RWPE1 (cell line): ENCODE measurements at regions not wholly inside any gene's neighbourhood (a gene's known extent, or its start where the extent isn't known, plus 50 kb on each side); places are given as distances from the start of the nearest gene placed in this dataset.

Source experiments
- CTCF ChIA-PET: fragments of 350-600 bp; sonication (Branson Sonifier 250); formaldehyde crosslinking; extraction: SDS; loops from one replicate; lab custom pipeline; 2021; lab: Yijun Ruan, JAX
- POLR2A ChIA-PET: fragments of 400-600 bp; formaldehyde crosslinking; extraction: SDS; loops from one replicate; lab custom pipeline; 2020; ENCODE audit warnings: antibody characterized with exemption; ENCODE audit not compliant: low non-redundant PET; lab: Yijun Ruan, JAX
- DNase-seq: peaks from one replicate; pipeline ENCODE4 v3.0.0; 2012; ENCODE audit warnings: low spot score
- H3K27ac ChIP-seq: fragments of 450-650 bp; 2 replicates; pipeline ENCODE4 v1.5.1; 2017
- TF ChIP-seq, protein P1 (sequence below): fragments of 450-650 bp; conservative IDR thresholded peaks from 2 replicates; pipeline ENCODE4 v1.5.1; 2017; ENCODE audit warnings: low read depth, mild to moderate bottlenecking

DNA sequence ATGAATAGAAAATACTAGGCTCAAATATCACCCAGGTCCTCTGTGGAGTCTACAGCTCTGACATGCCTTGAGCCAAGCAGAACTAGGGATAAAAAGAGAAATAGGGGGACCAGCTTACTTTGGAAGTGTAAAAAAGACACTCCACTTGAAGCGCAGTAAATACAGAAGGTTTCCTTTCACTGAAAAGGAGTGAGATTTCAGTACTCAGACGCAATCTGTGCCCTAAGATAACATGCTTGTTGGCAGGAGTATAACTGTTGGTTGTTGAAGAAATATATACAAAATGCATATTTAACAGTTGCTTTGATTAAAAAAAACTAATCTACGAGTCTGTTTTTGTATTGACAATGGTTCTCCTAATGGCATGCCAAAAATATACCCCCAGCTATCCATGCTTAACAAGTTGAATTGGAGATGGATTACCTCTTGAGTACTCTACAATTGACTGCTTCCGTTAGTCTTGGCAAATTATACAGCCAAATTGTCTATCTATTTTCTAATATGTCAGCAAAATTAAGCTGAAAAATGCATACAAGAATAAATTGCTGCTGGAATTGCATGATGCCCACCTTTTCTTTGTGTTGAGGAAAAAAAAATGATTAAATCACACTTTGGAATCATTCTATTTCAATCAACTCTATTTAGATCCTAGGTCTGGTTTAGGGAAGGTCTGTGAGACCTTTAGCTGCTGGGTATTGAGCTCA is 91.6 kb downstream of the FAT3 start:
- POLR2A ChIA-PET = no interaction called here
- no peak for DNase-seq
- no peak overlapping the region for H3K27ac ChIP-seq
- TF ChIP-seq, protein P1, sequence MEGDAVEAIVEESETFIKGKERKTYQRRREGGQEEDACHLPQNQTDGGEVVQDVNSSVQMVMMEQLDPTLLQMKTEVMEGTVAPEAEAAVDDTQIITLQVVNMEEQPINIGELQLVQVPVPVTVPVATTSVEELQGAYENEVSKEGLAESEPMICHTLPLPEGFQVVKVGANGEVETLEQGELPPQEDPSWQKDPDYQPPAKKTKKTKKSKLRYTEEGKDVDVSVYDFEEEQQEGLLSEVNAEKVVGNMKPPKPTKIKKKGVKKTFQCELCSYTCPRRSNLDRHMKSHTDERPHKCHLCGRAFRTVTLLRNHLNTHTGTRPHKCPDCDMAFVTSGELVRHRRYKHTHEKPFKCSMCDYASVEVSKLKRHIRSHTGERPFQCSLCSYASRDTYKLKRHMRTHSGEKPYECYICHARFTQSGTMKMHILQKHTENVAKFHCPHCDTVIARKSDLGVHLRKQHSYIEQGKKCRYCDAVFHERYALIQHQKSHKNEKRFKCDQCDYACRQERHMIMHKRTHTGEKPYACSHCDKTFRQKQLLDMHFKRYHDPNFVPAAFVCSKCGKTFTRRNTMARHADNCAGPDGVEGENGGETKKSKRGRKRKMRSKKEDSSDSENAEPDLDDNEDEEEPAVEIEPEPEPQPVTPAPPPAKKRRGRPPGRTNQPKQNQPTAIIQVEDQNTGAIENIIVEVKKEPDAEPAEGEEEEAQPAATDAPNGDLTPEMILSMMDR = no peak
- CTCF ChIA-PET = interaction anchor here (0.6 kb wide), 1 partner anchor 1753 kb away, joined by 3 read pairs; no protein-coding TSS in a partner anchor

DNA sequence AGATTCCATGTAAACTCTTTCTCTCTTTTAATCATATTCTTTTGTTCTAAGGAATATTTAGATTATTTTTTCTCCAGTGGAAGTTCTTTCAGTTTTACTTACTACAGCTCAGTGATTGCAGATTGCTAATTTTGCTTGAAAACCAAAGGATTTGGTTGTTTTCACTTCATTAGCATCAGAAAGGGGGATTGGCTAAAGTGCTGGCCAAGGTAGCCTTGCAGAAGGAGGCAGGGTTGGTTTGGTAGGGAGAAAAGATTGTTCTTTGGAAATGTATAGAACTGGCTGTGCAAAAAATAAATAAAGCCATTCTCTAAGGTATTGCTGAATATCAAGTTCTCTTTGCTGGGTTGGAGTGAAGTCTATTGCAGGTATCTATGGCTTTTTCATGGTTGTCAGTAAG is 92.6 kb downstream of the FAT3 start:
- no peak overlapping the region for H3K27ac ChIP-seq
- TF ChIP-seq, protein P1 = no peak
- ChIA-PET CTCF (no interaction called here), POLR2A (no interaction called here)
- no peak for DNase-seq

DNA sequence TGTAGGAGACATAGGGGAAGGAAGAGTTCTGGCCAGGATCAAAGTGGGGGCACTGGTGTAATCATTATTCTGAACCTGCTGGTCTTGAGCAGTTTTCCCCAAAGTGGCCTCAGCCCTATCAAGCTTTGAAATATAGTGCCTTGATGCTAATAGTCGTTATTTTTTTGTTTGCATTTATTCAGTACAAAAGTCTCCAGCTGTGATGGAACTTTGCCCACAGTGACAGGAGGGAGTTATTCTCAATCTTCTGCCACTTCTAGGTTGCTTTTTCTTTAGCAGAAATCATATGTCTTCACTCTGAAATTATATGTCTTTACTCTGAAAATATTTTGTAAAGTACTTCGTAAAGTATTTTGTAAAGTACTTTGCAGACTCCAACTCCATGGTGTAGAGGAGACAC is 93.1 kb downstream of the FAT3 start:
- ChIA-PET CTCF (no interaction called here), POLR2A (no interaction called here)
- TF ChIP-seq, protein P1 = no peak
- DNase-seq = no peak
- no peak overlapping the region for H3K27ac ChIP-seq

DNA sequence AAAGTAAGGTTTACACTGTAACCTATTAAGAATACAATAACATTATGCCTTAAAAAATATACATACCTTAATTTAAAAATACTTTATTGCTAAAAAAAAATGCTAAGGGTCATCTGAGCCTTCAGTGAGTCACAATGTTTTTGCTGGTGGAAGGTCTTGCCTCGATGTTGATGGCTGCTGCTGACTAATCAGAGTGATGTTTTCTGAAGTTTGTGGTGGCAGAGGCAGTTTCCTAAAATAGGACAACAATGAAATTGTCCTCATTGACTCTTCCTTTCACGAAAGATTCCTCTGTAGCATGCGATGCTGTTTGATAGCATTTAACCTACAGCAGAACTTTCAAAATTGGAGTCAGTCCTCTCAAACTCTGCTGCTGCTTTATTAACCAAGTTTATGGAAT is 97.6 kb downstream of the FAT3 start:
- DNase-seq = no peak
- TF ChIP-seq, protein P1 = no peak
- ChIA-PET POLR2A (no interaction called here), CTCF (interaction anchor here (0.6 kb wide), 1 partner anchor 162 kb away, joined by 3 read pairs; no protein-coding TSS in a partner anchor)
- no peak overlapping the region for H3K27ac ChIP-seq

DNA sequence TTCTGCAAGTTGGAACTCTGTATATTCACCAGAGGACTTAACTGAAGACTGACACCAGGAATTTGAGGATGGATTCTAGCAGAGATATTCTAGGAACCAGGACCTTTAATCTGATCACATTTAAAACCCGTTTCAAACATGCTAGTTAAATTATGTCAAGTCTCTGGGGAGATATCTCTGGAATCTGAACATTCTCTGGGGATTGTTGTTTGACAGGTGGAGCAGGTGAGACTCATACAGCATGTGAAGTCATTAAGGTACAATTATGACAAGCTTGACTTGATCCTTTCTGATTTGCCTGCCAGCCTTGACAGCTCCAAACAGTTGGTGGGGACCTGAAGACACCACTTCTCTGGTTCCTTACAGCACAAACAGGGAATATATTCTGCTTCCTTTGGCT is 100.3 kb downstream of the FAT3 start:
- no peak for DNase-seq
- CTCF ChIA-PET = no interaction called here
- TF ChIP-seq, protein P1 = no peak
- POLR2A ChIA-PET = no interaction called here
- no peak overlapping the region for H3K27ac ChIP-seq

DNA sequence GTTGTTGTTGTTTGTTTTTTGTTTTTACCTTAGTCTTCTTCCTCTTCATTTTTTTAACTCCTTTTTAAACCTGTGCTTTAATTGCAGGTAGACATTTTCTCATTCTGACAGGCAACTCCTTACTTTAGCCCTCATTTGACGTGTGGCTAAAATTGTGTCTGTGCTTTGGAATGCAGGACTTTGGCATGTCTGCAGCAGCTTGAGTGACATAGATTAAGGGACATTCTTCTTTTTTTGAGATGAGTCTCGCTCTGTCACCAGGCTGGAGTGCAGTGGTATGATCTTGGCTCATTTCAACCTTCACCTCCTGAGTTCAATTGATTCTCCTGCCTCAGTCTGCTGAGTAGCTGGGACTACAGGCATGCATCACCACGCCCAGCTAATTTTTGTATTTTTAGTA is 100.8 kb downstream of the FAT3 start:
- CTCF ChIA-PET = no interaction called here
- TF ChIP-seq, protein P1 = no peak
- POLR2A ChIA-PET = no interaction called here
- H3K27ac ChIP-seq = no peak overlapping the region
- no peak for DNase-seq
